SHP77 treated with DMSO at 0.1 percent for 48 hours (cell line): ENCODE measurements at regions not wholly inside any gene's neighbourhood (a gene's known extent, or its start where the extent isn't known, plus 50 kb on each side); places are given as distances from the start of the nearest gene placed in this dataset.
"Not testable (repeated sequence)": the region's sequence is repeated elsewhere in the genome, so short reads cannot be mapped to it uniquely, and the experiment has no call there.

Experiments
- DNase-seq: peaks from one replicate; lab custom pipeline; 2025; lab: John Stamatoyannopoulos, UW

- DNase-seq: no peak
Observed at GRCh38 chr2:122070241-122070731, 314.8 kb downstream of the TSN start.

GRCh38 chr2:122072666-122073065, 317.2 kb downstream of the TSN start:
- DNase-seq: no peak

- no peak for DNase-seq
Observed at GRCh38 chr2:122074201-122074600, 318.8 kb downstream of the TSN start.

GRCh38 chr2:122075381-122075780, 319.9 kb downstream of the TSN start:
- no peak for DNase-seq

GRCh38 chr2:122077114-122077513, 321.7 kb downstream of the TSN start:
- DNase-seq: no peak

GRCh38 chr2:122077771-122078170, 322.3 kb downstream of the TSN start:
- DNase-seq: no peak

GRCh38 chr2:122078451-122078850, 323.0 kb downstream of the TSN start:
- no peak for DNase-seq

- DNase-seq: no peak
Observed at GRCh38 chr2:122079844-122080243, 324.4 kb downstream of the TSN start.

GRCh38 chr2:122080316-122080715, 324.9 kb downstream of the TSN start:
- DNase-seq: no peak

GRCh38 chr2:122080871-122081270, 325.4 kb downstream of the TSN start:
- DNase-seq: no peak

GRCh38 chr2:122081751-122082150, 326.3 kb downstream of the TSN start:
- DNase-seq: no peak

GRCh38 chr2:122083256-122084048, 328.0 kb downstream of the TSN start:
- DNase-seq: no peak

GRCh38 chr2:122085672-122086071, 330.2 kb downstream of the TSN start:
- DNase-seq: not testable (repeated sequence)

GRCh38 chr2:122094557-122094956, 339.1 kb downstream of the TSN start:
- no peak for DNase-seq

GRCh38 chr2:122096761-122097160, 341.3 kb downstream of the TSN start:
- no peak for DNase-seq

GRCh38 chr2:122098306-122098705, 342.9 kb downstream of the TSN start:
- no peak for DNase-seq

GRCh38 chr2:122100346-122100745, 344.9 kb downstream of the TSN start:
- no peak for DNase-seq

GRCh38 chr2:122100756-122101155, 345.3 kb downstream of the TSN start:
- no peak for DNase-seq

- no peak for DNase-seq
Observed at GRCh38 chr2:122101319-122101718, 345.9 kb downstream of the TSN start.

GRCh38 chr2:122105171-122105876, 349.9 kb downstream of the TSN start:
- DNase-seq: no peak

- DNase-seq: no peak
Observed at GRCh38 chr2:122105877-122106206, 350.4 kb downstream of the TSN start.

- DNase-seq: no peak
Observed at GRCh38 chr2:122108186-122108585, 352.7 kb downstream of the TSN start.

- DNase-seq: no peak
Observed at GRCh38 chr2:122112216-122113005, 357.0 kb downstream of the TSN start.
